Amniotic stem cell (primary cell): ENCODE measurements at regions not wholly inside any gene's neighbourhood (a gene's known extent, or its start where the extent isn't known, plus 50 kb on each side); places are given as distances from the start of the nearest gene placed in this dataset.

ENCODE experiments used
- DNase-seq: peaks from one replicate; lab custom pipeline; 2025; lab: John Stamatoyannopoulos, UW

- DNase-seq = no peak
Measured at GRCh38 chr5:87872986-87873385, 395.7 kb downstream of the TMEM161B start.

GRCh38 chr5:87868792-87869191 is 399.9 kb downstream of the TMEM161B start:
- DNase-seq = no peak

- no peak for DNase-seq
Measured at GRCh38 chr5:87867281-87867680, 401.4 kb downstream of the TMEM161B start.

GRCh38 chr5:87853541-87853940 is 415.1 kb downstream of the TMEM161B start:
- DNase-seq = no peak

GRCh38 chr5:87851603-87852002 is 417.0 kb downstream of the TMEM161B start:
- DNase-seq = no peak

- no peak for DNase-seq
Measured at GRCh38 chr5:87850843-87851242, 417.8 kb downstream of the TMEM161B start.

GRCh38 chr5:87845734-87846133 is 422.9 kb downstream of the TMEM161B start:
- DNase-seq = no peak

- DNase-seq = no peak
Measured at GRCh38 chr5:87844866-87845265, 423.8 kb downstream of the TMEM161B start.

GRCh38 chr5:87844449-87844848 is 424.2 kb downstream of the TMEM161B start:
- no peak for DNase-seq

- no peak for DNase-seq
Measured at GRCh38 chr5:87836696-87837095, 424.0 kb upstream of the CCNH start.

GRCh38 chr5:87831499-87831898 is 418.8 kb upstream of the CCNH start:
- DNase-seq = no peak

GRCh38 chr5:87829217-87829551 is 416.5 kb upstream of the CCNH start:
- DNase-seq = no peak

GRCh38 chr5:87828545-87829216 is 416.0 kb upstream of the CCNH start:
- no peak for DNase-seq

- no peak for DNase-seq
Measured at GRCh38 chr5:87827539-87827938, 414.8 kb upstream of the CCNH start.

GRCh38 chr5:87826507-87826906 is 413.8 kb upstream of the CCNH start:
- DNase-seq = no peak

- DNase-seq = no peak
Measured at GRCh38 chr5:87825583-87825982, 412.9 kb upstream of the CCNH start.

- no peak for DNase-seq
Measured at GRCh38 chr5:87807783-87808182, 395.1 kb upstream of the CCNH start.

GRCh38 chr5:87803352-87803751 is 390.6 kb upstream of the CCNH start:
- no peak for DNase-seq

- no peak for DNase-seq
Measured at GRCh38 chr5:87791869-87792268, 379.1 kb upstream of the CCNH start.

GRCh38 chr5:87788416-87788815 is 375.7 kb upstream of the CCNH start:
- DNase-seq = no peak

- DNase-seq = no peak
Measured at GRCh38 chr5:87787625-87788256, 375.0 kb upstream of the CCNH start.

- DNase-seq = no peak
Measured at GRCh38 chr5:87787086-87787485, 374.4 kb upstream of the CCNH start.

GRCh38 chr5:87786471-87786870 is 373.7 kb upstream of the CCNH start:
- no peak for DNase-seq
